ENCODE measurements at regions not wholly inside any gene's neighbourhood (a gene's known extent, or its start where the extent isn't known, plus 50 kb on each side); places are given as distances from the start of the nearest gene placed in this dataset.

DNA sequence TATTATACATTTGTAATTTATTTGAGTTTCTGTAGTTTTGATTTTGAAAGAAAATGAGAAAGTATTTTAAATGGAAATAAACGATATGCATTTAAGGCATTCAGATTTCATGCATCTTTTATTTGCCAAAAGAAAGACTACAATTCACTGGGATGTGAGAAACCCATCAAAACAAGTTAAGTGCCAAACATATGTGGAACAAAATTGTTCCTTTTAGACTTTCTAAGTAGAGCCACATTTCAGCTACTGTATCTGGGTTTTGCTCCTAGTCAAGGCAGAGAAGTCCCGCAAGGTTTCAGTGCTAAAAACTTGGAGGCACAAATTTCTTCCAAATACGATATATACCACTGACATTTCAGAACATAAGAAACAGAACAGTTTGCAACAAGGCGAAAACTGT lies 1191.9 kb downstream of the SLITRK5 start:
- 89 to 92% methylated on average over 4 of the region's 4 CpGs for WGBS, 2 donors
- no peak overlapping the region for H3K27ac ChIP-seq (ENCODE audit: low read depth in 2 of 2, low read length in 1 of 2)
- no peaks in the 10 kb centered on the region for H3K27me3 ChIP-seq (ENCODE audit: control insufficient read depth in 1 of 2, insufficient read depth in 2 of 2, low read length in 2 of 2)
- no peaks in the 10 kb centered on the region for H3K4me1 ChIP-seq (ENCODE audit: control insufficient read depth in 2 of 2, insufficient read depth in 2 of 2, low read length in 1 of 2)
- H3K9me3 ChIP-seq (ENCODE audit: control insufficient read depth in 2 of 2, insufficient read depth in 1 of 2, low read depth in 1 of 2, low read length in 1 of 2), result no peaks in the 10 kb centered on the region
- H3K4me3 ChIP-seq (ENCODE audit: low read depth in 1 of 2, low read length in 2 of 2), result no peak overlapping the region
- H3K36me3 ChIP-seq (ENCODE audit: control insufficient read depth in 2 of 2, insufficient read depth in 2 of 2, low read length in 1 of 2), result no peaks in the 10 kb centered on the region

DNA sequence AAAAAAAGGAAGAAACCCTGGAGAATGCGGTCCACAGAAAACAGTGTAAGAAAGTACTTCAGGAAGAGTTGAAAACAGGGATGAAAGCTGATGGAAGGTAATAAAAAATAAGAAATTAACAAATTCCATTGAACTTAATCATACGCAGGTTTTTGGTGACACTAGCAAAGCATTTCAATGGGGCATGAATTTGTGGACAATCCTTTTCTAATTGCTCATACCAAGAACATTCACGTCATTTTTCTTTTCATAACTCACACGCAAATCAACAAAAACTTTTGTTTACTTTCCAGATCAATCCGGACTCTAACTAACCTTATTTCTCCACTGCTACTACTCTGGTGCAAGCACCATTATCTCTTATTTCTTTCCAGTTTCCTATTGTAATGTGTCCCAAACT lies 1195.0 kb downstream of the SLITRK5 start:
- WGBS, 2 donors, result 61 to 64% methylated on average over 5 of the region's 5 CpGs
- H3K27me3 ChIP-seq (ENCODE audit: control insufficient read depth in 1 of 2, insufficient read depth in 2 of 2, low read length in 2 of 2), result no peaks in the 10 kb centered on the region
- H3K27ac ChIP-seq (ENCODE audit: low read depth in 2 of 2, low read length in 1 of 2), result no peak overlapping the region
- H3K4me1 ChIP-seq (ENCODE audit: control insufficient read depth in 2 of 2, insufficient read depth in 2 of 2, low read length in 1 of 2), result no peaks in the 10 kb centered on the region
- no peak overlapping the region for H3K4me3 ChIP-seq (ENCODE audit: low read depth in 1 of 2, low read length in 2 of 2)
- H3K36me3 ChIP-seq (ENCODE audit: control insufficient read depth in 2 of 2, insufficient read depth in 2 of 2, low read length in 1 of 2), result no peaks in the 10 kb centered on the region
- no peaks in the 10 kb centered on the region for H3K9me3 ChIP-seq (ENCODE audit: control insufficient read depth in 2 of 2, insufficient read depth in 1 of 2, low read depth in 1 of 2, low read length in 1 of 2)

GRCh38 chr13:88883741-88884140 lies 1212.6 kb downstream of the SLITRK5 start:
- Histone ChIP-seq H3K27ac (ENCODE audit: low read depth in 2 of 2, low read length in 1 of 2) (no peak overlapping the region), H3K4me1 (ENCODE audit: control insufficient read depth in 2 of 2, insufficient read depth in 2 of 2, low read length in 1 of 2) (no peaks in the 10 kb centered on the region), H3K4me3 (ENCODE audit: low read depth in 1 of 2, low read length in 2 of 2) (no peak overlapping the region), H3K36me3 (ENCODE audit: control insufficient read depth in 2 of 2, insufficient read depth in 2 of 2, low read length in 1 of 2) (no peaks in the 10 kb centered on the region), H3K9me3 (ENCODE audit: control insufficient read depth in 2 of 2, insufficient read depth in 1 of 2, low read depth in 1 of 2, low read length in 1 of 2) (no peaks in the 10 kb centered on the region), H3K27me3 (ENCODE audit: control insufficient read depth in 1 of 2, insufficient read depth in 2 of 2, low read length in 2 of 2) (no peaks in the 10 kb centered on the region)

DNA sequence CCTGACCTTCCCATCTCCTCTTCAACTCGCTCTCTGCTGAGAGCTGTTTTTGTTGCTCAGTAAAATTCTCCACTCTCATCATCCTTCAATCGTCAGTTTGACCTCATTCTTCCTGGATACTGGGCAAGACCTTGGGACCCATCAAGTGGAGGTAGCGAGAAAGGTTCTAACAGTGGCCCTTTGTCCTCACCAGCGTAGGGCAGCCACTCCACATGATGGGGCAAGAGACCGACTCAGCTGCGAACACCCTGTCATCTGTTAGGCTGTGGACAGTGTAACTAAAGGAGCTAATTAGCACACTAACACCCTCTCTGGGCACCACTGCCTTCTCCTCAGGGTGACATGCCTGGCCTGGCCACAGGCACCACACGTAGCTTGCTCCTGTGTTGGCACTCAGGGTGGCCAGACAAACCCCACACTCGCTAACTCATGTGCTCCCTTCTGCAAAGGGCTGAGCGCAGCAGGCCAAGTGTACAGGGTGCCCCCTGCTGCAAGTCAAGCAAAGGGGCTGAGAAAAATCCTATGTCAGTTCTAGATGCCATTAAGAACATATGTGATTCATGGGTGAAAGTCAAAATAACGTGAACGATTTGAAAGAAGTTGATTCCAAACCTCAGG lies 1216.0 kb downstream of the SLITRK5 start:
- H3K27ac ChIP-seq (ENCODE audit: low read depth in 2 of 2, low read length in 1 of 2), result no peak overlapping the region
- no peaks in the 10 kb centered on the region for H3K27me3 ChIP-seq (ENCODE audit: control insufficient read depth in 1 of 2, insufficient read depth in 2 of 2, low read length in 2 of 2)
- 84 to 91% methylated on average over 11 of the region's 11 CpGs for WGBS, 2 donors
- no peaks in the 10 kb centered on the region for H3K4me1 ChIP-seq (ENCODE audit: control insufficient read depth in 2 of 2, insufficient read depth in 2 of 2, low read length in 1 of 2)
- H3K36me3 ChIP-seq (ENCODE audit: control insufficient read depth in 2 of 2, insufficient read depth in 2 of 2, low read length in 1 of 2), result no peaks in the 10 kb centered on the region
- no peak overlapping the region for H3K4me3 ChIP-seq (ENCODE audit: low read depth in 1 of 2, low read length in 2 of 2)
- H3K9me3 ChIP-seq (ENCODE audit: control insufficient read depth in 2 of 2, insufficient read depth in 1 of 2, low read depth in 1 of 2, low read length in 1 of 2), result no peaks in the 10 kb centered on the region

DNA sequence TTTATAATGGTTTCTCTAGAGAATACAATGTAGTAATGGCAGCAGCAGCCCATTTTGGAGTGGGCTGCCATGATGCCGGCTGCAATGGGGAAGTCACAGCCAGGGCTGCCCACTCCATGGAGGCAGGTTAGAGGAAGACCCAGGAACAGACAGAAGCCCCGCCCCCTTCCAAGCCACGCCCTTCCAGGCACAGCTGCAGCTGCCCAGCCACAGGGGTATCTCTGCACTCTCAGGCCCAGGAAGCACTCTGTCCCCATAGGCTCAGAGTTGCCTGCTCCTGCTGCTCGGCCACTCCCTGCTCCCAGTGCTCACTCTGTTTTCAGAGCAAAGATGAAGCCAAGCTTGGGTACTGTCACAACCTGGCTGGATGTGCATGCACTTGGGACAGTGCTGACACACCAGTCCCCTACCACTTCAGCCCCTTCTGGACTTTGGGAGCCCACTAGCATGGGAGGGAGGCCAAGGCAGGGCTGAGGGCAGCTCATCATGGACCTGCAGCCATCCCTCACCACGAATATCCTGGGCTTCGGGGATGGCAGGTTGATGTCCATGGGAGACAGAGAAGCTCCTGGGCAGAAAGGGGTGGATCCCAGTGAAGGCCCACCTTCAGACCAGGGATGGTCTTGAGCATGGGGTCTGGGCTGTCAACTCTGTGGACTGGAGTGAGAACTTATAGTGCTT lies 1224.2 kb downstream of the SLITRK5 start:
- H3K27ac ChIP-seq (ENCODE audit: low read depth in 2 of 2, low read length in 1 of 2), result no peak overlapping the region
- no peaks in the 10 kb centered on the region for H3K9me3 ChIP-seq (ENCODE audit: control insufficient read depth in 2 of 2, insufficient read depth in 1 of 2, low read depth in 1 of 2, low read length in 1 of 2)
- H3K27me3 ChIP-seq (ENCODE audit: control insufficient read depth in 1 of 2, insufficient read depth in 2 of 2, low read length in 2 of 2), result no peaks in the 10 kb centered on the region

DNA sequence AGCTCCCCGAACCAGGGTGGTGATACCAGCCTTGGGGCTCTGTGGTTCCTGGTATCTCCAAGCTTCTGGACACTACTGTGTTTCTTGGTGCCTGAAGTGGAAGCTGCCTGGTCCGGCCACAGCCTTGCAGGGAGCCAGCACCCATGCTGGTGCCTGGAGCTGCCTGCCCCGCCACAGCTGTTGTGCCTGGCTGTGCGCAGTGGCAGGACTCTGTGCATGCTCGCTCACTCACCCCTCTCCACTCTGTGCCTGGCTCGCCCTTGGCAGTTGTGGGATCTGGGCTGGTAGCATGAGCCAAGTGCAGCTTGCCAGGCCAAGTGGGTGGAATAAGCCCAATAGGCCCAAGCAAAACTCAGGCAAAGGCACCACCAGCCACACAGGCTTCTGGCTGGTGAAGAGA lies 1225.3 kb downstream of the SLITRK5 start:
- no peaks in the 10 kb centered on the region for H3K9me3 ChIP-seq (ENCODE audit: control insufficient read depth in 2 of 2, insufficient read depth in 1 of 2, low read depth in 1 of 2, low read length in 1 of 2)
- H3K4me1 ChIP-seq (ENCODE audit: control insufficient read depth in 2 of 2, insufficient read depth in 2 of 2, low read length in 1 of 2), result peaks cover 0 to 2% of the 10 kb centered on the region in 2 donors
- 76 to 77% methylated on average over 6 of the region's 6 CpGs for WGBS, 2 donors
- no peaks in the 10 kb centered on the region for H3K27me3 ChIP-seq (ENCODE audit: control insufficient read depth in 1 of 2, insufficient read depth in 2 of 2, low read length in 2 of 2)
- no peaks in the 10 kb centered on the region for H3K36me3 ChIP-seq (ENCODE audit: control insufficient read depth in 2 of 2, insufficient read depth in 2 of 2, low read length in 1 of 2)
- H3K27ac ChIP-seq (ENCODE audit: low read depth in 2 of 2, low read length in 1 of 2), result no peak overlapping the region
- H3K4me3 ChIP-seq (ENCODE audit: low read depth in 1 of 2, low read length in 2 of 2), result no peak overlapping the region

More for the DNA sequence above, 1224.2 kb downstream of the SLITRK5 start:
- Histone ChIP-seq H3K36me3 (ENCODE audit: control insufficient read depth in 2 of 2, insufficient read depth in 2 of 2, low read length in 1 of 2) (no peaks in the 10 kb centered on the region), H3K4me3 (ENCODE audit: low read depth in 1 of 2, low read length in 2 of 2) (no peak overlapping the region), H3K4me1 (ENCODE audit: control insufficient read depth in 2 of 2, insufficient read depth in 2 of 2, low read length in 1 of 2) (peaks cover 0 to 2% of the 10 kb centered on the region in 2 donors)
- WGBS, 2 donors, result 81 to 89% methylated on average over 6 of the region's 6 CpGs

- no peak overlapping the region for H3K27ac ChIP-seq (ENCODE audit: low read depth in 2 of 2, low read length in 1 of 2)
- no peaks in the 10 kb centered on the region for H3K27me3 ChIP-seq (ENCODE audit: control insufficient read depth in 1 of 2, insufficient read depth in 2 of 2, low read length in 2 of 2)
- no peaks in the 10 kb centered on the region for H3K36me3 ChIP-seq (ENCODE audit: control insufficient read depth in 2 of 2, insufficient read depth in 2 of 2, low read length in 1 of 2)
- no peaks in the 10 kb centered on the region for H3K4me1 ChIP-seq (ENCODE audit: control insufficient read depth in 2 of 2, insufficient read depth in 2 of 2, low read length in 1 of 2)
- H3K9me3 ChIP-seq (ENCODE audit: control insufficient read depth in 2 of 2, insufficient read depth in 1 of 2, low read depth in 1 of 2, low read length in 1 of 2), result no peaks in the 10 kb centered on the region
- H3K4me3 ChIP-seq (ENCODE audit: low read depth in 1 of 2, low read length in 2 of 2), result no peak overlapping the region
- 14 to 24% methylated on average over 2 of the region's 2 CpGs for WGBS, 2 donors
Observed at GRCh38 chr13:88908961-88909441, 1237.8 kb downstream of the SLITRK5 start.

DNA sequence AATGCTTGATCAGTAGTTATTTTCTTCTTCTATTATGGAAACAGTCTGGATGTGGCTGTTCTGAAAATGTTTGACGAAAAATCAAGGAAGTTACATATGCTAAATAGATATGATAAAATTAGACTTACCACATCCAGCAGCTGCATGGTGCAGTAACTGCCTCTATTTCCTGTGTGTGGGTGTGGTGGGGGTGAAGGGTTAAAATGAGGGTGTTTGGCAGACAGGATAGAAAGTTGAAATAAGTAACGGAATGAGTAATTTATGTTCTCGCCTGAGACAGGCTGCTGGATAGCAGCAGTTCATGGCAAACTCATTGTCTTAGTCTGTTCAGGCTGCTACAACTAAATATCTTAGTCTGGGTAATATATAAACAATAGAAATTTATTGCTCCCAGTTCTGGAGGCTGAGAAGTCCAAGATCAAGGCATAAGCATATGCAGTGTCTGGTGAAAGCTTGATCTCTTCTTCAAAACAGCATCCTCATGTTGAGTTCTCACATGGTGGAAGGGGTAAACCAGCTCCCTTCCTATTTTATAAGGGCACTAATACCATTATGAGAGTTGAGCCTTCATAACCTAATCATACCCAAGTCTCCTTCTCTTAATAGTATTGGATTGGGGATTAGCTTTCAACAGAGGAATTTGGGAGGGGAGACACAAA lies 1248.9 kb downstream of the SLITRK5 start:
- 63% methylated on average over 3 of the region's 3 CpGs for WGBS, 2 donors
- Histone ChIP-seq H3K4me3 (ENCODE audit: low read depth in 1 of 2, low read length in 2 of 2) (no peak overlapping the region), H3K4me1 (ENCODE audit: control insufficient read depth in 2 of 2, insufficient read depth in 2 of 2, low read length in 1 of 2) (no peaks in the 10 kb centered on the region), H3K27ac (ENCODE audit: low read depth in 2 of 2, low read length in 1 of 2) (no peak overlapping the region), H3K36me3 (ENCODE audit: control insufficient read depth in 2 of 2, insufficient read depth in 2 of 2, low read length in 1 of 2) (no peaks in the 10 kb centered on the region), H3K9me3 (ENCODE audit: control insufficient read depth in 2 of 2, insufficient read depth in 1 of 2, low read depth in 1 of 2, low read length in 1 of 2) (no peaks in the 10 kb centered on the region), H3K27me3 (ENCODE audit: control insufficient read depth in 1 of 2, insufficient read depth in 2 of 2, low read length in 2 of 2) (no peaks in the 10 kb centered on the region)

DNA sequence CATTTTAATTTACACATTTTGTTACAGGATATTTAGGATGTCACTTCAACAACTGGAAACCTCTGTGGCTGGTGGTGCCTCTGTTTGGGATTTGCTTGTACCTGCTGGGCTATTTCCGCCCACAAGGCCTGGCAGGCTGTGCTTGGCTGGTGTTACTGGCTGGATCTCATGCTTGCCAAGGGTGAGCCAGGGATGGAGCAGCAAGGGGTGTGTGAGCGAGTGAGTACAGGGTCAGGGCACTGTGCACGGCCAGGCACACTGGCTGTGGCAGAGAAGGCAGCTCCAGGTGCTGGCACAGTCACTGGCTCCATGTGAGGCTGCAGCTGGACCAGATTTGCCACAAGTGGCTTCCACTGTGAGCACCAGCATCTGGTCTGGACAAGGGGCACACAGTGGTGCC lies 1254.8 kb downstream of the SLITRK5 start:
- H3K9me3 ChIP-seq (ENCODE audit: control insufficient read depth in 2 of 2, insufficient read depth in 1 of 2, low read depth in 1 of 2, low read length in 1 of 2), result peaks cover 3 to 5% of the 10 kb centered on the region in 2 donors
- WGBS, 2 donors, result 52 to 62% methylated on average over 3 of the region's 3 CpGs

More for the DNA sequence above, 1254.8 kb downstream of the SLITRK5 start:
- Histone ChIP-seq H3K4me1 (ENCODE audit: control insufficient read depth in 2 of 2, insufficient read depth in 2 of 2, low read length in 1 of 2) (no peaks in the 10 kb centered on the region), H3K36me3 (ENCODE audit: control insufficient read depth in 2 of 2, insufficient read depth in 2 of 2, low read length in 1 of 2) (no peaks in the 10 kb centered on the region), H3K27ac (ENCODE audit: low read depth in 2 of 2, low read length in 1 of 2) (no peak overlapping the region), H3K27me3 (ENCODE audit: control insufficient read depth in 1 of 2, insufficient read depth in 2 of 2, low read length in 2 of 2) (no peaks in the 10 kb centered on the region), H3K4me3 (ENCODE audit: low read depth in 1 of 2, low read length in 2 of 2) (no peak overlapping the region)

Data from esophagus (tissue), 2 donors.